ENCODE measurements at regions not wholly inside any gene's neighbourhood (a gene's known extent, or its start where the extent isn't known, plus 50 kb on each side); places are given as distances from the start of the nearest gene placed in this dataset.

DNA sequence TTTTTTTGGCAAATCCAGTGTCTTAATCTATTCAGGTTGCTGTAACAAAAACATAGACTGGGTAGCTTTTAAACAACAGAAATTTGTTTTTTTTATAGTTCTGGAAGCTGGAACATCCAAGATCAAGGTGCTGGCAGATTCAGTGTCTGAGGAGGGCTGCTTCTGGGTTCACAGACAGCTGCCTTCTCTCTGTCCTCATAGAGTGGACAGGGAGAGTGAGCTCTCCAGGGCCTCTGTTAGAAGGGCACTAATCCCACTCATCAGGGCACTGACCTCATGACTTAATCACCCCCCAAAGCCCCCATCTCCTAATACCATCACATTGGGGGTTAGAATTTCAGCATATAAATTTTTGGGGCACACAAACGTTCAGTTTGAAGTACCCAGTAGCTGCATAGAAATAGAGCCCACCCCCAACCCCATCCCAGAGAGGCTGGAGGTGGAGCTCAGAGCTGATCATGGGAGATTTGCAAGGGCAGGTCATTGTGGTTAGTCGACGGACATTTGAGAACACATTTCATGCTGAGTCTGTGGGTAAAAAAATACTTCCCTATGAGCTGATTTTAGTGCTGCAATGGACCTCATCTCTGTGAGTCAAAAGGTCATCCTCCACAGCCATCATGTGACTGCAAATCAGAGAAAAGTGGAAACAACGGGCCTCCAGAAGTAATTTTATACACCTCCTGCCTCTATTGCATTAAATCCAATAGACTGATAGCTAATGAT, 203.1 kb upstream of the CADM1 start:
- H3K9me3 ChIP-seq (ENCODE audit: control insufficient read depth in 2 of 2, insufficient read depth in 1 of 2, low read length in 1 of 2): no peaks in the 10 kb centered on the region
- H3K36me3 ChIP-seq (ENCODE audit: control insufficient read depth in 2 of 2, insufficient read depth in 2 of 2, low read length in 1 of 2): no peaks in the 10 kb centered on the region
- H3K4me3 ChIP-seq (ENCODE audit: low read length in 2 of 2): no peak overlapping the region
- peak in 1 of 9 donors; percentile 12 for DNase-seq (ENCODE audit: low read depth in 6 of 9, low spot score in 9 of 9)
- no peak overlapping the region for H3K27ac ChIP-seq (ENCODE audit: low read depth in 1 of 2, low read length in 1 of 2)
- H3K27me3 ChIP-seq (ENCODE audit: control insufficient read depth in 2 of 2, insufficient read depth in 1 of 2, low read length in 1 of 2): no peaks in the 10 kb centered on the region
- H3K4me1 ChIP-seq (ENCODE audit: control insufficient read depth in 2 of 2, insufficient read depth in 2 of 2, low read length in 2 of 2): no peaks in the 10 kb centered on the region
- WGBS: 45% methylated on average over 4 of the region's 4 CpGs

DNA sequence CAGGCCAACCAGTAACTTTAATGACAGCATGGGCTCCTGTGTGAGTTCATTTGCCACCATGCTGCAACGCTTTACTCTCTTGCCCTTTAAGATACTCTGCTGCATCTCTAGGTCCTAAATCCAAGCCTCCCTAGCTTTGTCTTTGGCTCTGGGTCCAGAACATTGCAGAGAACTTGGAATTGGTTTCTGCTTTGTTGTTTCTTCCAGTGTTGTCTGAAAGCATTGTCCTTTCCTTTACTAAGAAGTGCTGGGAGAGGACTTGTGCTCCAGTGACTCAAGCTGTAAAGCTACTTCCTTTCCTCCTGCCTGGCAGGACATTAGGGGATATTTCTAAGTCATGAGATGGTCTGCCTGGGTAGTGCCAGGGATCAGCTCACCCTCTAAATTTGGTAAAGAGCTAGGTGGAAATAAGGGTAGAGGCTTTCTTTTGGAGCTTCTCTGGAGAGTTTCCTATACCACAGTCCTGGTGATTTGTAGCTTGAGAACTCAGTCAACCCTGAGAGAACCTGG, 202.5 kb upstream of the CADM1 start:
- WGBS: 97% methylated on average over 1 of the region's 1 CpG
- Histone ChIP-seq H3K27me3 (ENCODE audit: control insufficient read depth in 2 of 2, insufficient read depth in 1 of 2, low read length in 1 of 2) (no peaks in the 10 kb centered on the region), H3K36me3 (ENCODE audit: control insufficient read depth in 2 of 2, insufficient read depth in 2 of 2, low read length in 1 of 2) (no peaks in the 10 kb centered on the region), H3K9me3 (ENCODE audit: control insufficient read depth in 2 of 2, insufficient read depth in 1 of 2, low read length in 1 of 2) (no peaks in the 10 kb centered on the region), H3K4me3 (ENCODE audit: low read length in 2 of 2) (no peak overlapping the region), H3K4me1 (ENCODE audit: control insufficient read depth in 2 of 2, insufficient read depth in 2 of 2, low read length in 2 of 2) (no peaks in the 10 kb centered on the region), H3K27ac (ENCODE audit: low read depth in 1 of 2, low read length in 1 of 2) (no peak overlapping the region)
- no peak for DNase-seq (ENCODE audit: low read depth in 6 of 9, low spot score in 9 of 9)

DNA sequence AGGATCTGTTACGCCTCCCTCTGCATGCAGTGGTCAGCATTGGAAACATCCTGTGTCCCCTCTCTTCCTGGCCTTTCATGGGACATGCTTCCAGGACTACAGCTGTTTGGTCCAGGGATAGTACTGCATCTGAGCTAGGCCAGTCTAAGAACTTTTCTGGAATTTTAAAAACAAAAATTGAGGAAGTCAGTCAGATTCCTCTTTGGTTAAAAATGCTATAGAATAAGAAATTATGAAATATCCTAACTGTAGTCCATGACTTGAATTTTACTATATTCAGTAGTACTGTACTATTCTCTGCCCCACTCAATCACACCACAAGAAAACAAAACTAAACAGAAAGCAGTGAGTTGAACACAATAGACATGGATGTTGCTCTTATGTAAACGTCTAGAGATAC, 201.0 kb upstream of the CADM1 start:
- no peaks in the 10 kb centered on the region for H3K9me3 ChIP-seq (ENCODE audit: control insufficient read depth in 2 of 2, insufficient read depth in 1 of 2, low read length in 1 of 2)
- no peak overlapping the region for H3K27ac ChIP-seq (ENCODE audit: low read depth in 1 of 2, low read length in 1 of 2)
- WGBS: 75% methylated on average over 2 of the region's 2 CpGs

DNA sequence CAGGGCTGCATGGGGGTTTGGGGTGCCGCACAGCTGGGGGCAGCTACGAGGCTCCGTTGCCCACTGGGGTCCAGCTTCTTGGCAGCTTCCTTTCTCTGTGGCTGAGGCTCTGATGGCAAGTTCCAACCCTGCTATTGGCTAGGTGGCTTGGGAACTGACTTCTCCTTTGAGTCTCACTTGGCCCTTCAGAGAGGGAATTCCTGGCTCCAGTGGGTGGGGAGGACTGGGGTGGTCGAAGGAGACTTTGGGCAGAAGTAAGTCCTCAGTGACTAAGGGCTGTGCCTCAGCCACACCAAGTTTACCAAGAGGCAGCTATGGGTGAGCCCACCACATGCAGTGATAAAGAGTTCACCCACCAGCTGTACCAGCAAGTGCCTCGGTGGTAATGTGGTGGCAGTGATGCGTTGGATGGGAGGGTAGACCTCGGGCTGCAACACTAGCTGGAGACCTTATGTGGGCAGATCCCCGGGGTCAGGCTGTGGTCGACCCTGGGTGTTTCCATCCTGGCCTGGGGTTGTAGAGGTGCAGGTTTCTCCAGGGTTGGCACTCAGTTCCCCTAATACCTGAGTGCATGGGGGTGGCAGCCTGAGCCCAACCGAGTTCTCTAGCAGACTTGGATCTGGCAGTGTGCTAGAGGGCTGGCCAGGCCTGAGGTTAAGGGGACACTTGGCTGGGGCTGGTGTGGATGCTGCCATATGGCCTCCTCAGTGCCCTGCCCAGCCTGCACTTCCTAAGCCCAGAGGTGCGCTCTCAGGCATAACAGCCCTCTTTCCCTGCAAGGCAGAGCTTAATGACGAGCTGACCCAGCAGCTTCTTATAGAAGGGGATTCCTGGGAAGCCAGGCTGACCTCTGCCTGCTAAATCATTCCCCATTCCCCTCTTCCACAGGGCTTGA, 197.0 kb upstream of the CADM1 start:
- no peaks in the 10 kb centered on the region for H3K4me1 ChIP-seq (ENCODE audit: control insufficient read depth in 2 of 2, insufficient read depth in 2 of 2, low read length in 2 of 2)
- H3K27ac ChIP-seq (ENCODE audit: low read depth in 1 of 2, low read length in 1 of 2): no peak overlapping the region
- H3K27me3 ChIP-seq (ENCODE audit: control insufficient read depth in 2 of 2, insufficient read depth in 1 of 2, low read length in 1 of 2): no peaks in the 10 kb centered on the region
- no peaks in the 10 kb centered on the region for H3K36me3 ChIP-seq (ENCODE audit: control insufficient read depth in 2 of 2, insufficient read depth in 2 of 2, low read length in 1 of 2)
- no peaks in the 10 kb centered on the region for H3K9me3 ChIP-seq (ENCODE audit: control insufficient read depth in 2 of 2, insufficient read depth in 1 of 2, low read length in 1 of 2)
- 75% methylated on average over 12 of the region's 12 CpGs for WGBS
- no peak for DNase-seq (ENCODE audit: low read depth in 6 of 9, low spot score in 9 of 9)
- no peak overlapping the region for H3K4me3 ChIP-seq (ENCODE audit: low read length in 2 of 2)

More for the DNA sequence above, 201.0 kb upstream of the CADM1 start:
- H3K27me3 ChIP-seq (ENCODE audit: control insufficient read depth in 2 of 2, insufficient read depth in 1 of 2, low read length in 1 of 2): no peaks in the 10 kb centered on the region
- H3K36me3 ChIP-seq (ENCODE audit: control insufficient read depth in 2 of 2, insufficient read depth in 2 of 2, low read length in 1 of 2): no peaks in the 10 kb centered on the region
- DNase-seq (ENCODE audit: low read depth in 6 of 9, low spot score in 9 of 9): no peak
- H3K4me3 ChIP-seq (ENCODE audit: low read length in 2 of 2): no peak overlapping the region
- H3K4me1 ChIP-seq (ENCODE audit: control insufficient read depth in 2 of 2, insufficient read depth in 2 of 2, low read length in 2 of 2): no peaks in the 10 kb centered on the region

DNA sequence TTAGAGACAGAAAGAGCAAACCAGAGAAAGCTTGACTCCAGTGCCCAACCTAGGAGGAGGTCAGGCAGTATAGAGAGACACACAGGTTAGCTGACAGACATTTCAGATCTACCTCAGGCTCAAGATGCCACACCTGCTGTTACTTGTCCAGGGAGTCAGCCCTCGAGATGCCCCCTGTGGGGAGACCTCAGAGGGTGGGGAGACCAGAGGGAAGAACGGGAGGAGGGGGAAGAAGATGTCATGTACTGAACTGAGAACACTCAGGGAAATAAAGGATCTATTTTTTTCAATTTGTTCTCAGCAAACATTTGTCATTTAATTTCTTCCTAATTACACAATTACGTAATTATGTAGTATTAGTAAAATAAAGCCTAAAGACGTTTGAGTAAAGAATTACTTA, 196.3 kb upstream of the CADM1 start:
- 78% methylated on average over 4 of the region's 4 CpGs for WGBS
- Histone ChIP-seq H3K4me1 (ENCODE audit: control insufficient read depth in 2 of 2, insufficient read depth in 2 of 2, low read length in 2 of 2) (no peaks in the 10 kb centered on the region), H3K4me3 (ENCODE audit: low read length in 2 of 2) (no peak overlapping the region), H3K36me3 (ENCODE audit: control insufficient read depth in 2 of 2, insufficient read depth in 2 of 2, low read length in 1 of 2) (no peaks in the 10 kb centered on the region), H3K9me3 (ENCODE audit: control insufficient read depth in 2 of 2, insufficient read depth in 1 of 2, low read length in 1 of 2) (no peaks in the 10 kb centered on the region), H3K27me3 (ENCODE audit: control insufficient read depth in 2 of 2, insufficient read depth in 1 of 2, low read length in 1 of 2) (no peaks in the 10 kb centered on the region), H3K27ac (ENCODE audit: low read depth in 1 of 2, low read length in 1 of 2) (no peak overlapping the region)
- no peak for DNase-seq (ENCODE audit: low read depth in 6 of 9, low spot score in 9 of 9)

DNA sequence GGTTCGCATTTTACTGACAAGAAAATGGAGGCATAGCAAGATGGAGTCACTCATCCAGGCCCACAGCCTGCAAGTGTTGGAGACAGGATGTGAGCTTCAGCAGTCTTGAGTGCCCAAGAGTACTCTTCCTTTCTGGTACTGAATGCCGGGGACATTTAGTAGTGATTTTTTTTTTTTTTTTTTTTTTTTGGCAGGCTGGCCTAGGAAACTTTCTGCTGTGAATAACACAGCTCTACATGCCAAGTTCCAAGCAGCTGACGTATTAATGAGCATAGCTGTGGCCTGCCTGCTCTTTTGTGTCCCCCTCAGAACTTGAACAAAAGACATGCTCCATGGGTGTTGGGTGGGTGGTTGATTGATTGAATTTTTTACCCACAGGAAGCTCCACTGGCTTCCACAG, 195.5 kb upstream of the CADM1 start:
- H3K27ac ChIP-seq (ENCODE audit: low read depth in 1 of 2, low read length in 1 of 2): no peak overlapping the region
- no peaks in the 10 kb centered on the region for H3K9me3 ChIP-seq (ENCODE audit: control insufficient read depth in 2 of 2, insufficient read depth in 1 of 2, low read length in 1 of 2)
- no peaks in the 10 kb centered on the region for H3K36me3 ChIP-seq (ENCODE audit: control insufficient read depth in 2 of 2, insufficient read depth in 2 of 2, low read length in 1 of 2)
- no peaks in the 10 kb centered on the region for H3K4me1 ChIP-seq (ENCODE audit: control insufficient read depth in 2 of 2, insufficient read depth in 2 of 2, low read length in 2 of 2)
- no peak for DNase-seq (ENCODE audit: low read depth in 6 of 9, low spot score in 9 of 9)
- no peaks in the 10 kb centered on the region for H3K27me3 ChIP-seq (ENCODE audit: control insufficient read depth in 2 of 2, insufficient read depth in 1 of 2, low read length in 1 of 2)
- no peak overlapping the region for H3K4me3 ChIP-seq (ENCODE audit: low read length in 2 of 2)
- 51% methylated on average over 3 of the region's 3 CpGs for WGBS

DNA sequence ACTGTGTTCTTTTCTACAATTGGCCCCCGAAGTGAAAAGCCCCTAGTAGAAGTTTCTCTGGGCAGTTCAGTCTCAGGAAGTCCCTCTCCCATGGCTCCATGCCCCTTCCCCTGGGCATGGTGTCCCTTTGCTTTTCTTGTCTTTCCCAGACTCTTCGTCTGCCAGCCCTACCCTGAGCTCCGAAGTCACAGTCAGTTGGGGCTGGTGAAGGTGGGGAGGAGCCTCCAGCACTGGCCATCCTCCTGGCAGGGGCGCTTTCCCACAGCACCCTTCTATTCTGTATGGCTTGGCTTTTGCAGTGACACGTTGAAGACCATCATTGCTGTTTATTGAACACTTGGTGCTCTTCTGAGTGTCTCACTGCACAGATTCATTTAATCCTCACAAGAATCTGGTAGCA, 195.1 kb upstream of the CADM1 start:
- Histone ChIP-seq H3K27me3 (ENCODE audit: control insufficient read depth in 2 of 2, insufficient read depth in 1 of 2, low read length in 1 of 2) (no peaks in the 10 kb centered on the region), H3K9me3 (ENCODE audit: control insufficient read depth in 2 of 2, insufficient read depth in 1 of 2, low read length in 1 of 2) (no peaks in the 10 kb centered on the region), H3K4me1 (ENCODE audit: control insufficient read depth in 2 of 2, insufficient read depth in 2 of 2, low read length in 2 of 2) (no peaks in the 10 kb centered on the region), H3K36me3 (ENCODE audit: control insufficient read depth in 2 of 2, insufficient read depth in 2 of 2, low read length in 1 of 2) (no peaks in the 10 kb centered on the region), H3K4me3 (ENCODE audit: low read length in 2 of 2) (no peak overlapping the region), H3K27ac (ENCODE audit: low read depth in 1 of 2, low read length in 1 of 2) (no peak overlapping the region)
- WGBS: 73% methylated on average over 5 of the region's 5 CpGs
- DNase-seq (ENCODE audit: low read depth in 6 of 9, low spot score in 9 of 9): no peak

DNA sequence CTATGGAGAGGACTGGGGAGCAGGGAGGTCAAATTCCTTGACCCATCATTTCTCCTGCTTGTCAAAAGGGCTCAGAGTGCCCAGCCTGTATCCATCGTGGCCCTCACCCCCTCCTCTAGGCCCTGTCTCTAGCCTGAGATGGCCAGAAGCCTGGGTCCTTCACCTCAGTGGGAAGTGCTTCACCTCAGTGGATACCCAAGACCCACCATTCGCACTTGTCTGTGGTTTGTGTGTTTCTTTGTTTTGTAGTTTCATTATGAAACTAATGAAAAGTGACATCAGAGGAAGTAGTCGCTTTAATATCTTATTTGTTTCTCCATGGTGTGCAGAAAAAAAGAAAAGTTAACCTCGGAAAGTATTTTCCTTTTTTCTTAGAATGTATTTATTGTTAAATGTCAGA, 194.0 kb upstream of the CADM1 start:
- no peaks in the 10 kb centered on the region for H3K9me3 ChIP-seq (ENCODE audit: control insufficient read depth in 2 of 2, insufficient read depth in 1 of 2, low read length in 1 of 2)
- H3K4me1 ChIP-seq (ENCODE audit: control insufficient read depth in 2 of 2, insufficient read depth in 2 of 2, low read length in 2 of 2): no peaks in the 10 kb centered on the region
- no peak overlapping the region for H3K27ac ChIP-seq (ENCODE audit: low read depth in 1 of 2, low read length in 1 of 2)
- H3K27me3 ChIP-seq (ENCODE audit: control insufficient read depth in 2 of 2, insufficient read depth in 1 of 2, low read length in 1 of 2): no peaks in the 10 kb centered on the region
- WGBS: 87% methylated on average over 4 of the region's 4 CpGs
- no peaks in the 10 kb centered on the region for H3K36me3 ChIP-seq (ENCODE audit: control insufficient read depth in 2 of 2, insufficient read depth in 2 of 2, low read length in 1 of 2)
- DNase-seq (ENCODE audit: low read depth in 6 of 9, low spot score in 9 of 9): no peak
- no peak overlapping the region for H3K4me3 ChIP-seq (ENCODE audit: low read length in 2 of 2)

DNA sequence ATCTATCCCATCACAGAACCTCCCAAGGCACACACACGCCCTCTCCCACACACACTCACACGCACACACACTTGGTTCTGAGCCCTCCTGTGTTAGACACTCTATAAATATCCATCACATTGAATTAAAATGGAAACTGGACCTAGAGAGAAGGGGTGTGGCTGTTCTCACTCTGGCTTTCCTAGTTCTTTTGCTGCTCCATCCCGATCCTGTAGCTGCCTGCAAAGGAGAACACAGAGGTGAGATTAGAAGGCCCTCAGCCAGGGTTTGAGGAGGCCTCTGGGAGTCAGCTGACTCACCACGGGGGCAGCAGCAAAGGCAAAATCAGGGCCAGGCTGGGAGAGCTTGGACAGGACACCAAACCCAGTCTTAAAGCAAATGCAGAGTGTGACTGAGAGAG, 192.3 kb upstream of the CADM1 start:
- no peak for DNase-seq (ENCODE audit: low read depth in 6 of 9, low spot score in 9 of 9)
- Histone ChIP-seq H3K4me1 (ENCODE audit: control insufficient read depth in 2 of 2, insufficient read depth in 2 of 2, low read length in 2 of 2) (no peaks in the 10 kb centered on the region), H3K9me3 (ENCODE audit: control insufficient read depth in 2 of 2, insufficient read depth in 1 of 2, low read length in 1 of 2) (no peaks in the 10 kb centered on the region), H3K27ac (ENCODE audit: low read depth in 1 of 2, low read length in 1 of 2) (no peak overlapping the region), H3K27me3 (ENCODE audit: control insufficient read depth in 2 of 2, insufficient read depth in 1 of 2, low read length in 1 of 2) (no peaks in the 10 kb centered on the region), H3K4me3 (ENCODE audit: low read length in 2 of 2) (no peak overlapping the region), H3K36me3 (ENCODE audit: control insufficient read depth in 2 of 2, insufficient read depth in 2 of 2, low read length in 1 of 2) (no peaks in the 10 kb centered on the region)
- WGBS: 85% methylated on average over 4 of the region's 4 CpGs

Measured in thymus (tissue), 11 donors.